ENCODE measurements at regions not wholly inside any gene's neighbourhood (a gene's known extent, or its start where the extent isn't known, plus 50 kb on each side); places are given as distances from the start of the nearest gene placed in this dataset.

- intact Hi-C loops (cut with micrococcal nuclease) (no loop called here), in situ Hi-C loops (cut with MboI; ENCODE audit: low sequenced_read_pairs) (no loop called here), dilution Hi-C loops (cut with HindIII; ENCODE audit: low sequenced_read_pairs, unreplicated experiment) (no loop called here)
- no peak overlapping the region for H2AFZ ChIP-seq (replicated peaks; ENCODE audit: low read length, poor library complexity)
- H3K9me1 ChIP-seq (ENCODE audit: insufficient read depth, low read length), result no peaks in the 10 kb centered on the region
- no peak overlapping the region for H3K14ac ChIP-seq (replicated peaks; ENCODE audit: low read depth, low read length)
- no peak overlapping the region for H3K56ac ChIP-seq (ENCODE audit: extremely low read depth, insufficient read depth, low read length)
- H3K4me1 ChIP-seq (ENCODE audit: control insufficient read depth, insufficient read depth, low read length), result no peaks in the 10 kb centered on the region
- no peak overlapping the region for H2BK15ac ChIP-seq (ENCODE audit: low read depth, low read length)
- no peaks in the 10 kb centered on the region for H3K27me3 ChIP-seq (ENCODE audit: control insufficient read depth, insufficient read depth, low read length)
- no TSS peak for BruUV-seq (replicated peaks)
- H4K20me1 ChIP-seq (ENCODE audit: insufficient read depth, low read length), result no peaks in the 10 kb centered on the region
- no peak overlapping the region for H2AK9ac ChIP-seq (replicated peaks; ENCODE audit: low read depth, low read length, poor library complexity)
- no peak overlapping the region for H3K23ac ChIP-seq (ENCODE audit: low read depth, low read length)
- H3K4me3 ChIP-seq (ENCODE audit: insufficient read depth, low read depth, low read length), result no peak overlapping the region
- no peak overlapping the region for H4K91ac ChIP-seq (ENCODE audit: insufficient read depth, low read depth, low read length)
- no peak overlapping the region for H3K4ac ChIP-seq (ENCODE audit: low read depth, low read length)
- H3K79me1 ChIP-seq (ENCODE audit: low read depth in 1 of 2, low read length in 2 of 2), result no peaks in the 10 kb centered on the region
- no peak overlapping the region for H3K18ac ChIP-seq (ENCODE audit: low read depth, low read length)
- H3K9me3 ChIP-seq (ENCODE audit: control insufficient read depth, insufficient read depth, low read length), result peaks cover 13% of the 10 kb centered on the region
- H4K8ac ChIP-seq (ENCODE audit: low read depth in 2 of 2, low read length in 2 of 2), result no peak overlapping the region
- WGBS, 2 experiments (ENCODE audit: extremely low coverage in 2 of 2, insufficient read length in 1 of 2), result 55% methylated on average over 8 of the region's 8 CpGs; no CpG with 5 or more reads in 1 of the 2 experiments
- no peak overlapping the region for H4K5ac ChIP-seq (ENCODE audit: low read depth, low read length)
- TF ChIP-seq POLR2A (IDR thresholded peaks at IDR 0.05; ENCODE audit: low read depth, low read length) (no peak), MXI1 (IDR thresholded peaks at IDR 0.05; ENCODE audit: borderline replicate concordance, low read depth, low read length) (no peak), RAD21 (IDR thresholded peaks at IDR 0.05; ENCODE audit: low read length) (no peak), BHLHE40 (IDR thresholded peaks at IDR 0.05; ENCODE audit: low read depth, low read length) (no peak), CHD1 (IDR thresholded peaks at IDR 0.05; ENCODE audit: low read depth, low read length) (no peak), NFE2L2 (IDR thresholded peaks at IDR 0.05; ENCODE audit: low read depth, low read length) (no peak), MAFK (IDR thresholded peaks at IDR 0.05; ENCODE audit: low read depth, low read length) (no peak), USF2 (IDR thresholded peaks at IDR 0.05; ENCODE audit: low read depth, low read length) (no peak), MAZ (IDR thresholded peaks at IDR 0.05; ENCODE audit: borderline replicate concordance, low read depth, low read length) (no peak), RCOR1 (IDR thresholded peaks at IDR 0.05; ENCODE audit: insufficient replicate concordance, low read length) (no peak), RFX5 (IDR thresholded peaks at IDR 0.05; ENCODE audit: low read depth, low read length) (no peak), FOS (IDR thresholded peaks at IDR 0.05; ENCODE audit: low read depth, low read length) (no peak), CEBPB (IDR thresholded peaks at IDR 0.05; ENCODE audit: low read depth, low read length) (no peak), SMC3 (IDR thresholded peaks at IDR 0.05; ENCODE audit: low read depth, low read length) (no peak)
- TF ChIP-seq, protein P1, sequence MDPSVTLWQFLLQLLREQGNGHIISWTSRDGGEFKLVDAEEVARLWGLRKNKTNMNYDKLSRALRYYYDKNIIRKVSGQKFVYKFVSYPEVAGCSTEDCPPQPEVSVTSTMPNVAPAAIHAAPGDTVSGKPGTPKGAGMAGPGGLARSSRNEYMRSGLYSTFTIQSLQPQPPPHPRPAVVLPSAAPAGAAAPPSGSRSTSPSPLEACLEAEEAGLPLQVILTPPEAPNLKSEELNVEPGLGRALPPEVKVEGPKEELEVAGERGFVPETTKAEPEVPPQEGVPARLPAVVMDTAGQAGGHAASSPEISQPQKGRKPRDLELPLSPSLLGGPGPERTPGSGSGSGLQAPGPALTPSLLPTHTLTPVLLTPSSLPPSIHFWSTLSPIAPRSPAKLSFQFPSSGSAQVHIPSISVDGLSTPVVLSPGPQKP (IDR thresholded peaks at IDR 0.05; ENCODE audit: borderline replicate concordance, low read depth, low read length), result no peak
- TF ChIP-seq, protein P2, sequence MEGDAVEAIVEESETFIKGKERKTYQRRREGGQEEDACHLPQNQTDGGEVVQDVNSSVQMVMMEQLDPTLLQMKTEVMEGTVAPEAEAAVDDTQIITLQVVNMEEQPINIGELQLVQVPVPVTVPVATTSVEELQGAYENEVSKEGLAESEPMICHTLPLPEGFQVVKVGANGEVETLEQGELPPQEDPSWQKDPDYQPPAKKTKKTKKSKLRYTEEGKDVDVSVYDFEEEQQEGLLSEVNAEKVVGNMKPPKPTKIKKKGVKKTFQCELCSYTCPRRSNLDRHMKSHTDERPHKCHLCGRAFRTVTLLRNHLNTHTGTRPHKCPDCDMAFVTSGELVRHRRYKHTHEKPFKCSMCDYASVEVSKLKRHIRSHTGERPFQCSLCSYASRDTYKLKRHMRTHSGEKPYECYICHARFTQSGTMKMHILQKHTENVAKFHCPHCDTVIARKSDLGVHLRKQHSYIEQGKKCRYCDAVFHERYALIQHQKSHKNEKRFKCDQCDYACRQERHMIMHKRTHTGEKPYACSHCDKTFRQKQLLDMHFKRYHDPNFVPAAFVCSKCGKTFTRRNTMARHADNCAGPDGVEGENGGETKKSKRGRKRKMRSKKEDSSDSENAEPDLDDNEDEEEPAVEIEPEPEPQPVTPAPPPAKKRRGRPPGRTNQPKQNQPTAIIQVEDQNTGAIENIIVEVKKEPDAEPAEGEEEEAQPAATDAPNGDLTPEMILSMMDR (conservative IDR thresholded peaks at IDR 0.05; ENCODE audit: low read depth, low read length), result no peak
- ChIA-PET CTCF (no interaction called here), POLR2A (ENCODE audit: unreplicated experiment) (no interaction called here)
- no peak overlapping the region for H2BK20ac ChIP-seq (ENCODE audit: low read depth, low read length)
- H2AK5ac ChIP-seq (ENCODE audit: low read depth, low read length), result no peak overlapping the region
- H3K9ac ChIP-seq (ENCODE audit: low read depth, low read length), result no peak overlapping the region
- no peaks in the 10 kb centered on the region for H3K36me3 ChIP-seq (ENCODE audit: control insufficient read depth, insufficient read depth, low read length)
- H2BK120ac ChIP-seq (ENCODE audit: low read depth, low read length), result no peak overlapping the region
- DNase-seq, result no peak
- H3K27ac ChIP-seq (ENCODE audit: insufficient read depth, low read length), result no peak overlapping the region
- no peak overlapping the region for H2BK5ac ChIP-seq (ENCODE audit: low read depth, low read length, poor library complexity, severe bottlenecking)
- no peak for ATAC-seq (ENCODE audit: low read depth)
- H3K4me2 ChIP-seq (ENCODE audit: low read depth, low read length), result no peak overlapping the region
Measured at GRCh38 chr1:144101397-144102045, 129.7 kb upstream of the FAM72C start.

Measured in IMR-90 (cell line).